GM23338 (cell line): ENCODE measurements at regions not wholly inside any gene's neighbourhood (a gene's known extent, or its start where the extent isn't known, plus 50 kb on each side); places are given as distances from the start of the nearest gene placed in this dataset.

Experiments
- ATAC-seq: fragments of 200-7000 bp; cut with Tn5 transposase; 3 replicates; pipeline ENCODE4 v1.9.1; 2020
- DNase-seq: peaks from one replicate; pipeline ENCODE4 v3.0.0-alpha.2; 2015; ENCODE audit warnings: low spot score
- H2AFZ ChIP-seq: fragments of 200-600 bp; sonication (generic); 2 replicates; pipeline ENCODE4 v1.8.0; 2016; ENCODE audit warnings: antibody characterized with exemption, mild to moderate bottlenecking, moderate library complexity
- H3F3A ChIP-seq: fragments of 200-600 bp; sonication (generic); replicated peaks from 2 replicates; pipeline ENCODE4 v1.8.0; 2017; ENCODE audit warnings: antibody characterized with exemption, mixed run types, low read depth
- H3K27ac ChIP-seq: fragments of 200-600 bp; sonication (generic); 2 replicates; pipeline ENCODE4 v1.6.1; 2016; ENCODE audit warnings: low read depth
- H3K27me3 ChIP-seq: fragments of 200-600 bp; sonication (generic); 2 replicates; pipeline ENCODE4 v1.8.0; 2016; ENCODE audit warnings: mild to moderate bottlenecking, mixed run types, moderate library complexity; ENCODE audit not compliant: insufficient read depth
- H3K36me3 ChIP-seq: fragments of 200-600 bp; sonication (generic); 2 replicates; pipeline ENCODE4 v1.8.0; 2016; ENCODE audit warnings: mild to moderate bottlenecking; ENCODE audit not compliant: insufficient read depth
- H3K4me1 ChIP-seq: fragments of 200-600 bp; sonication (generic); 2 replicates; pipeline ENCODE4 v1.8.0; 2016; ENCODE audit warnings: mild to moderate bottlenecking, moderate library complexity; ENCODE audit not compliant: insufficient read depth
- H3K4me2 ChIP-seq: fragments of 200-600 bp; sonication (generic); 2 replicates; pipeline ENCODE4 v1.7.1; 2017; ENCODE audit warnings: mixed run types
- H3K4me3 ChIP-seq: fragments of 200-600 bp; sonication (generic); 2 replicates; pipeline ENCODE4 v1.6.1; 2016; ENCODE audit warnings: mixed run types
- H3K79me2 ChIP-seq: fragments of 200-600 bp; sonication (generic); replicated peaks from 2 replicates; pipeline ENCODE4 v1.8.0; 2017; ENCODE audit warnings: mild to moderate bottlenecking; ENCODE audit not compliant: insufficient read depth
- H3K9me2 ChIP-seq: fragments of 200-600 bp; sonication (generic); 2 replicates; pipeline ENCODE4 v1.8.0; 2017; ENCODE audit not compliant: insufficient read depth
- H4K20me1 ChIP-seq: fragments of 200-600 bp; sonication (generic); replicated peaks from 2 replicates; pipeline ENCODE4 v1.8.0; 2017; ENCODE audit warnings: mild to moderate bottlenecking; ENCODE audit not compliant: insufficient read depth
- H3K27ac Mint-ChIP-seq: 2 replicates; pipeline ENCODE4 v1.8.0; 2020; ENCODE audit warnings: inconsistent platforms, mild to moderate bottlenecking, moderate library complexity, mixed read lengths
- H3K27me3 Mint-ChIP-seq: 3 replicates; pipeline ENCODE4 v1.8.0; 2022; ENCODE audit warnings: low read depth, mild to moderate bottlenecking, moderate library complexity, mixed read lengths, inconsistent platforms; ENCODE audit not compliant: insufficient read depth, poor library complexity
- H3K36me3 Mint-ChIP-seq: 3 replicates; pipeline ENCODE4 v1.8.0; 2021; ENCODE audit warnings: low read depth, mild to moderate bottlenecking, inconsistent platforms, moderate library complexity, mixed read lengths
- H3K4me1 Mint-ChIP-seq: 3 replicates; pipeline ENCODE4 v1.8.0; 2020; ENCODE audit warnings: mild to moderate bottlenecking, inconsistent platforms, mixed read lengths
- H3K4me3 Mint-ChIP-seq: 3 replicates; pipeline ENCODE4 v1.8.0; 2021; ENCODE audit warnings: moderate library complexity, mild to moderate bottlenecking, inconsistent platforms, mixed read lengths
- H3K9me3 Mint-ChIP-seq: 3 replicates; pipeline ENCODE4 v1.8.0; 2020; ENCODE audit warnings: moderate library complexity, mild to moderate bottlenecking, inconsistent platforms, mixed read lengths
- CREB1 ChIP-seq: fragments of 250-450 bp; sonication (Bioruptor Pico); IDR thresholded peaks from 2 replicates; pipeline ENCODE4 v1.5.0; 2020; ENCODE audit warnings: low read depth, mild to moderate bottlenecking, moderate library complexity
- CTCF ChIP-seq, 2 experiments: fragments of 200-600 bp in 1 of 2; sonication (generic) in 1 of 2; conservative IDR thresholded peaks; 2 replicates each; pipeline versions ENCODE4 v1.5.1 to v1.6.1; 2016 to 2017; ENCODE audit warnings: antibody characterized with exemption in 2 of 2, low read depth in 2 of 2, mild to moderate bottlenecking in 2 of 2, moderate library complexity in 1 of 2
- ETS1 ChIP-seq: IDR thresholded peaks from 2 replicates; pipeline ENCODE4 v1.6.1; 2016; ENCODE audit warnings: antibody characterized with exemption
- EZH2 ChIP-seq: fragments of 200-600 bp; sonication (generic); IDR thresholded peaks from one replicate; pipeline ENCODE4 v1.8.0; 2017; ENCODE audit warnings: antibody characterized with exemption, mild to moderate bottlenecking, low read depth; ENCODE audit not compliant: unreplicated experiment
- EZH2phosphoT487 ChIP-seq: fragments of 200-600 bp; sonication (generic); IDR thresholded peaks from one replicate; pipeline ENCODE4 v1.8.1; 2018; ENCODE audit warnings: antibody characterized with exemption; ENCODE audit not compliant: unreplicated experiment
- JUNB ChIP-seq: IDR thresholded peaks from one replicate; pipeline ENCODE4 v1.6.1; 2016; ENCODE audit warnings: antibody characterized with exemption; ENCODE audit not compliant: unreplicated experiment
- NANOG ChIP-seq: IDR thresholded peaks from 2 replicates; pipeline ENCODE4 v1.6.1; 2016; ENCODE audit warnings: antibody characterized with exemption, borderline replicate concordance
- POLR2AphosphoS5 ChIP-seq: IDR thresholded peaks from 2 replicates; pipeline ENCODE4 v1.6.1; 2016; ENCODE audit warnings: antibody characterized with exemption, low read depth
- REST ChIP-seq: IDR thresholded peaks from one replicate; pipeline ENCODE4 v1.6.1; 2018; ENCODE audit warnings: antibody characterized with exemption; ENCODE audit not compliant: unreplicated experiment
- STAT1 ChIP-seq: IDR thresholded peaks from one replicate; pipeline ENCODE4 v1.6.1; 2016; ENCODE audit warnings: antibody characterized with exemption; ENCODE audit not compliant: unreplicated experiment
- ZNF114 ChIP-seq: fragments of 250-450 bp; sonication (Bioruptor Pico); IDR thresholded peaks from 2 replicates; pipeline ENCODE4 v1.5.0; 2020; ENCODE audit warnings: mild to moderate bottlenecking, moderate library complexity
- ZNF331 ChIP-seq: fragments of 250-450 bp; sonication (Bioruptor Pico); IDR thresholded peaks from 2 replicates; pipeline ENCODE4 v1.5.0; 2020; ENCODE audit warnings: low read depth, mild to moderate bottlenecking, moderate library complexity
- ZNF462 ChIP-seq: fragments of 250-450 bp; sonication (Bioruptor Pico); IDR thresholded peaks from 2 replicates; pipeline ENCODE4 v1.5.0; 2020; ENCODE audit warnings: mild to moderate bottlenecking, moderate library complexity

GRCh38 chr18:34976899-34977837 lies 64.0 kb upstream of the MAPRE2 start:
- Histone ChIP-seq H3K79me2 (no peaks in the 10 kb centered on the region), H3F3A (0 out of 2 replicates have a peak, but pooled peaks cover 4% of the 10 kb centered on the region), H3K27me3 (peaks cover 88% of the 10 kb centered on the region), H4K20me1 (no peaks in the 10 kb centered on the region), H3K4me1 (peaks cover 18% of the 10 kb centered on the region), H3K4me2 (peak overlapping the region; percentile 100), H3K27ac (no peak overlapping the region), H3K36me3 (no peaks in the 10 kb centered on the region), H3K4me3 (peak overlapping the region; percentile 94), H3K9me2 (no peaks in the 10 kb centered on the region), H2AFZ (peak overlapping the region; percentile 98)
- no peaks in the 10 kb centered on the region for H3K9me3 Mint-ChIP-seq
- ATAC-seq (peak; percentile 80), DNase-seq (peak; percentile 92)
- H3K27me3 Mint-ChIP-seq: peaks cover 54% of the 10 kb centered on the region
- H3K4me3 Mint-ChIP-seq: peak overlapping the region; percentile 82
- no peak overlapping the region for H3K27ac Mint-ChIP-seq
- H3K4me1 Mint-ChIP-seq: peaks cover 19% of the 10 kb centered on the region
- TF ChIP-seq STAT1 (no peak), CTCF (conservative IDR thresholded peaks at IDR 0.05; ENCODE audit: low read depth in 2 of 2) (no peak), ZNF114 (CRISPR knock-in tag) (no peak), REST (no peak), ZNF462 (no peak), CREB1 (CRISPR knock-in tag) (no peak), ETS1 (no peak), POLR2AphosphoS5 (no peak), JUNB (no peak), EZH2phosphoT487 (no peak), ZNF331 (CRISPR knock-in tag) (no peak), EZH2 (no peak), NANOG (no peak)
- no peaks in the 10 kb centered on the region for H3K36me3 Mint-ChIP-seq
